ENCODE measurements at regions not wholly inside any gene's neighbourhood (a gene's known extent, or its start where the extent isn't known, plus 50 kb on each side); places are given as distances from the start of the nearest gene placed in this dataset.

DNA sequence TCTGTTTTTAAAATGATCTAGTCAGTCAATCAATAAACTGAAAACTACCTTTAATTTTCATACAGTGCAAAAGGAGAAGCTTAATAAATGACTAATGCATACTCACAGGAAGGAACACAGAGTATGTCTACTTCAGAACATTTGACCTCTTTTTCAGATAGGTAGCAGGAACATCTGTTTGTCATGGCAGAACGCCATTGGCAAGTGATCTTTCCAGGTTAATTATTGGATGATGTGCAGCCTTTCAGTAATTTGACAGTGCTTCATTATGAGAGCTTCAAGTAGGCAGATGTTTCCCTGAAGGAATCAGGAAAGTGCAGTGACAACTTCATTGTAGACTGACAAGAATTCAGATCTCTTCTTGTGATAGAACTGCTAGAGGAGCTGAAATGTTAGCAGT is 325.0 kb downstream of the OTOL1 start:
- DNase-seq (ENCODE audit: low read depth) = no peak
- TF ChIP-seq, protein P1, sequence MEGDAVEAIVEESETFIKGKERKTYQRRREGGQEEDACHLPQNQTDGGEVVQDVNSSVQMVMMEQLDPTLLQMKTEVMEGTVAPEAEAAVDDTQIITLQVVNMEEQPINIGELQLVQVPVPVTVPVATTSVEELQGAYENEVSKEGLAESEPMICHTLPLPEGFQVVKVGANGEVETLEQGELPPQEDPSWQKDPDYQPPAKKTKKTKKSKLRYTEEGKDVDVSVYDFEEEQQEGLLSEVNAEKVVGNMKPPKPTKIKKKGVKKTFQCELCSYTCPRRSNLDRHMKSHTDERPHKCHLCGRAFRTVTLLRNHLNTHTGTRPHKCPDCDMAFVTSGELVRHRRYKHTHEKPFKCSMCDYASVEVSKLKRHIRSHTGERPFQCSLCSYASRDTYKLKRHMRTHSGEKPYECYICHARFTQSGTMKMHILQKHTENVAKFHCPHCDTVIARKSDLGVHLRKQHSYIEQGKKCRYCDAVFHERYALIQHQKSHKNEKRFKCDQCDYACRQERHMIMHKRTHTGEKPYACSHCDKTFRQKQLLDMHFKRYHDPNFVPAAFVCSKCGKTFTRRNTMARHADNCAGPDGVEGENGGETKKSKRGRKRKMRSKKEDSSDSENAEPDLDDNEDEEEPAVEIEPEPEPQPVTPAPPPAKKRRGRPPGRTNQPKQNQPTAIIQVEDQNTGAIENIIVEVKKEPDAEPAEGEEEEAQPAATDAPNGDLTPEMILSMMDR (IDR thresholded peaks at IDR 0.05; ENCODE audit: insufficient read depth, low read depth, low read length, missing control alignments) = no peak

DNA sequence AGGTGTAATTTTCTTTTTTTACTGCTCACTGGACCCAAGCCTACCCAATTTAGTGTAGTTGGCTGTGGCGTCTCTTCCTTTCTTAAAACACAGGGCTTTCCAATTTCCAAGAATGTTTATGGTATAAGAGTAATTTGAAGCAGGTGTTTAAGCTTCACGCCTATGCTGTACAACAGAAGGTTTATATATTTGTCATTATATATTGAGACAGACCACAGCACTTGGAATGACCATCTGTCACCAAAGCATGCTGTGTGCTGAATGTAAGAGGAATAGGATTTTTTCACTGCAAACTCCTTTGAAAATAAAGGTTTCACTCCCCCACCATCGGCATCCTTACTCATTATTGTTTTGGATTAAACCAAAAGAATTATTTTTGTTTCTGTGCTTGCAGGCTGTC is 325.7 kb downstream of the OTOL1 start:
- no peak for DNase-seq (ENCODE audit: low read depth)
- H3K4me3 ChIP-seq (ENCODE audit: low read length) = no peak overlapping the region
- TF ChIP-seq, protein P1 (IDR thresholded peaks at IDR 0.05; ENCODE audit: insufficient read depth, low read depth, low read length, missing control alignments) = no peak

More for the DNA sequence above, 325.0 kb downstream of the OTOL1 start:
- H3K4me3 ChIP-seq (ENCODE audit: low read length) = no peak overlapping the region

DNA sequence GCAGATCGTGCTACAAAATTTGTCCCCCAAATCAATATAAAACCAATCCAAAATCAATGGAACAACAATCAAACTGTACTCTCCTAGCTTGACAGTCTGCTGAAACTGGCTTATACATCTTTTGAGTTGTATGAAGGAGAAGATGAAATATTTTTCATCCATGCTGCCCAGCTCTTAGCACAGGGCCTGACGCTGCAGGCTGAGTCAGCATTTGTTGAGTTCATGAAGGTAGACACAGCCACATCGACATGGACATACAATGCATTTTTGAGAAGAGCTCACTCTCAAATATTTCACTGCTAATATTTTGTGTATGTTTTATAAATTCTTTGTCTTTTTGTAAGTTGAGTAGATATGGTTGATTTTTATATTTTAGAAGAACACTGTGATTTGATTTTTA is 327.3 kb downstream of the OTOL1 start:
- TF ChIP-seq, protein P1 (IDR thresholded peaks at IDR 0.05; ENCODE audit: insufficient read depth, low read depth, low read length, missing control alignments) = no peak
- DNase-seq (ENCODE audit: low read depth) = no peak
- no peak overlapping the region for H3K4me3 ChIP-seq (ENCODE audit: low read length)

DNA sequence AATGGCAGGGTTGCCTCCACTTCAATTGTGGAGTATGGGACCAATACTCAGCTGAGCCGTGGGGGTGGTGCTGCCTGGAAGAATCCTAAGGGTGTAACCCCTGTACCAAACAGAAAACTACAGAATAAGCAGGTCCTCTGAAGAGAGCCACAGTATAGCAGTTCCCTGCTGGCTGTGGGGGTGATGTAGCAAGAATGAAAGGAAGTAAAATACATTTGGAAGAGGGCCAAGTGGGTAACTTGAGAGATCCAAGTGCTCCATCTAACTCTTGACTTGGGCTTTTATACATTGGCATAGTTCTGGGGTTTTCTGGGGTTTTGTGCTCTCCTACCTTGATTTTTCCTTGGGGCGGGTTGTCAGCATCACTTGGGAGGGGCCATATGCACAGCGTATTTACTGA is 341.4 kb downstream of the OTOL1 start:
- no peak for DNase-seq (ENCODE audit: low read depth)
- TF ChIP-seq, protein P1 (IDR thresholded peaks at IDR 0.05; ENCODE audit: insufficient read depth, low read depth, low read length, missing control alignments) = no peak
- H3K4me3 ChIP-seq (ENCODE audit: low read length) = no peak overlapping the region

DNA sequence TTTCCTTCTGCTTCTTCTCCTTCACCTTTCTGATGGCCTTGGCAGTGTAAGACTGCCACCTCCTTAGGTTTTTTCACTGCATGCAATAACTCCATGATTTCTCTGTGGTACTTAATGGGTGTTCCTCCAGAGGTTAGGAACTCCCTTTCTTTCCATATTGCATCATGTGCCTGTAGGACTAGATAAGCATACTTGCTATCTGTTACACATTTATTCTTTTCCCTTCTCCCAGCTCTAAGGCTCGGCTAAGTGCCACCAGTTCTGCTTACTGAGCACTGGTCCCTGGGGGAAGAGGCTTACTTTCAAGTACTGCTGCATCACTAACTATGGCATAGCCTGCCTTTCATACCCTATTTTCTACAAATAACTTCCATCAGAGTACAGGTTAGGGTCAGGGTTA is 351.8 kb downstream of the OTOL1 start:
- no peak overlapping the region for H3K4me3 ChIP-seq (ENCODE audit: low read length)
- DNase-seq (ENCODE audit: low read depth) = no peak
- TF ChIP-seq, protein P1 (IDR thresholded peaks at IDR 0.05; ENCODE audit: insufficient read depth, low read depth, low read length, missing control alignments) = no peak

DNA sequence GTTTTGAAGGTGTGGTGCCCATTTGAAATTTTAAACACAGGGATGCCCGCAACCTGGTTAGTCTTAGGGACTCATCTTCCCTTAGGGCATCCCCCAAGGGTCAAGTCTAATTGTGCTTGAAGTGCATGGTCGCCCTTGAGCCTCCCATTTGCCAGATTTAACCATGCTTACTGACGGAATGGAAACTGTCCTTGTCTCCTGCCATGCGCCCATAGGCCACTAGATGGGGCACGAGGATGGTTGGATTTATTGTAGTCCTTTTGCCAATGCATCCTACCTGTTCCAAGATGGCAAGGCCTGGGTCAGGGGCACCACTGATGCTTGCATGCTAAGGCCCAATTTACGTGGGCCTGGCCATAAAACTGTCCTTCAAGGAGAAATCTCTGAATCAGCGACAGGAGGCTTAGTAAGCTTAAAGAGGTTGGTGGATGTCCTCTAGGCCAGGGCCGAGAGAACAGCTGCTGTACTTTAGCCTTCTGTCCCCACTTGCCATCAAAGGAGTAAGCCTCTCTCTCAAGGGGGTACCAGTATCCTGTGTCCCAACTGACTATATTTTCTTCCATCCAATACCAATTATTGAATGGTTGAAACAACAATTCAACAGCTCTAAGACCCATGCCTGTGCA is 355.4 kb downstream of the OTOL1 start:
- no peak overlapping the region for H3K4me3 ChIP-seq (ENCODE audit: low read length)
- TF ChIP-seq, protein P1 (IDR thresholded peaks at IDR 0.05; ENCODE audit: insufficient read depth, low read depth, low read length, missing control alignments) = peak; percentile 97
- DNase-seq (ENCODE audit: low read depth) = peak; percentile 72

DNA sequence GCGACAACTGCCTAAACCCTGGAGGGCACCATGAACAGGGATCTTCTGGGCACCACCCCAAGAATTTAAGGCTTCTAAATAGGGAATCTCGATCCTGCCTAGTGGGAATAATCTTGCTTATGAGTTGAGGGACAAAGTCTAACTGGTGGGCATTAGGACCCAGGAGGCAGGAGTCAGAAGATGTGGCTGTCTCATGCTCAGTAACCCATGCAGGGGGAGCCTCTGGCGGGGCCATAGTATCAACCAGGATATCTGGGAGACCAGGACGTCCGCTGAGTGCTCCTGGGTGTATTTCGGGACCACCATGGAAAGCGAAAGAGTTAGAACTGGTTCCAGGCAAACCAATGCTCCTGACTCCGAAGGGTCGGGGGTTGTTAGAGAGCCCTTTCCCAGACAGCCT is 356.1 kb downstream of the OTOL1 start:
- TF ChIP-seq, protein P1 (IDR thresholded peaks at IDR 0.05; ENCODE audit: insufficient read depth, low read depth, low read length, missing control alignments) = no peak
- no peak for DNase-seq (ENCODE audit: low read depth)
- no peak overlapping the region for H3K4me3 ChIP-seq (ENCODE audit: low read length)

Data from epithelial cell of esophagus (primary cell).